HCT116 (cell line): ENCODE measurements at regions not wholly inside any gene's neighbourhood (a gene's known extent, or its start where the extent isn't known, plus 50 kb on each side); places are given as distances from the start of the nearest gene placed in this dataset.

Experiments used
- CEBPB ChIP-seq: IDR thresholded peaks from 2 replicates; pipeline ENCODE4 v1.6.1; 2012; ENCODE audit warnings: low read depth
- CTCF ChIP-seq, 3 experiments: fragments of 200-600 bp in 1 of 3; sonication (generic) in 1 of 3; IDR thresholded peaks in 2 of 3; conservative IDR thresholded peaks in 1 of 3; 2 replicates each; pipeline ENCODE4 v1.5.1; 2012 to 2017; ENCODE audit warnings: low read depth in 2 of 3, low read length in 2 of 3, antibody characterized with exemption in 1 of 3, borderline replicate concordance in 1 of 3, control low read depth in 1 of 3, mild to moderate bottlenecking in 1 of 3, mixed read lengths in 1 of 3, mixed run types in 1 of 3, moderate library complexity in 1 of 3; ENCODE audit not compliant: insufficient read depth in 1 of 3

GRCh38 chr4:8772499-8773123, 99.0 kb downstream of the HMX1 start:
- no peak for TF ChIP-seq CTCF (IDR thresholded peaks at IDR 0.05 in 2 of 3, conservative IDR thresholded peaks at IDR 0.05 in 1 of 3; ENCODE audit: borderline replicate concordance in 1 of 3, insufficient read depth in 1 of 3, low read depth in 2 of 3, low read length in 2 of 3)
- TF ChIP-seq CEBPB: no peak
